ENCODE measurements at regions not wholly inside any gene's neighbourhood (a gene's known extent, or its start where the extent isn't known, plus 50 kb on each side); places are given as distances from the start of the nearest gene placed in this dataset.

- no peaks in the 10 kb centered on the region for H3K27me3 ChIP-seq (replicated peaks in 1 of 7)
- DNase-seq, result no peak
- H3K4me3 ChIP-seq, result no peak overlapping the region
- no peak overlapping the region for H3K27ac ChIP-seq
- H3K9me3 ChIP-seq, result peaks cover 0 to 4% (median 0%) of the 10 kb centered on the region in 8 donors
- H3K36me3 ChIP-seq, result no peaks in the 10 kb centered on the region
- WGBS, 5 donors, result 88 to 95% (median 91%) methylated on average over 5 of the region's 5 CpGs
- no peak for TF ChIP-seq CTCF (IDR thresholded peaks at IDR 0.05 in 8 of 11, conservative IDR thresholded peaks at IDR 0.05 in 3 of 11)
- TF ChIP-seq POLR2A (IDR thresholded peaks at IDR 0.05), result no peak
- TF ChIP-seq POLR2AphosphoS5 (IDR thresholded peaks at IDR 0.05), result no peak
- H3K4me1 ChIP-seq, result peaks cover 3 to 33% (median 20%) of the 10 kb centered on the region in 6 donors
- intact Hi-C loops (cut with DNase I; ENCODE audit: low total_unique reads), result no loop called here
Measured at GRCh38 chr10:4512196-4512595, 313.8 kb upstream of the AKR1E2 start.

GRCh38 chr10:4511509-4511908, 314.5 kb upstream of the AKR1E2 start:
- no peaks in the 10 kb centered on the region for H3K36me3 ChIP-seq
- no peaks in the 10 kb centered on the region for H3K9me3 ChIP-seq
- intact Hi-C loops (cut with DNase I; ENCODE audit: low total_unique reads), result no loop called here
- H3K4me1 ChIP-seq, result peaks cover 3 to 33% (median 20%) of the 10 kb centered on the region in 6 donors
- H3K27ac ChIP-seq, result no peak overlapping the region
- WGBS, 5 donors, result 70 to 85% (median 77%) methylated on average over 4 of the region's 4 CpGs
- no peak for DNase-seq
- H3K27me3 ChIP-seq (replicated peaks in 1 of 7), result no peaks in the 10 kb centered on the region
- TF ChIP-seq CTCF (IDR thresholded peaks at IDR 0.05 in 8 of 11, conservative IDR thresholded peaks at IDR 0.05 in 3 of 11), result no peak
- TF ChIP-seq POLR2AphosphoS5 (IDR thresholded peaks at IDR 0.05), result no peak
- TF ChIP-seq POLR2A (IDR thresholded peaks at IDR 0.05), result no peak
- no peak overlapping the region for H3K4me3 ChIP-seq

DNA sequence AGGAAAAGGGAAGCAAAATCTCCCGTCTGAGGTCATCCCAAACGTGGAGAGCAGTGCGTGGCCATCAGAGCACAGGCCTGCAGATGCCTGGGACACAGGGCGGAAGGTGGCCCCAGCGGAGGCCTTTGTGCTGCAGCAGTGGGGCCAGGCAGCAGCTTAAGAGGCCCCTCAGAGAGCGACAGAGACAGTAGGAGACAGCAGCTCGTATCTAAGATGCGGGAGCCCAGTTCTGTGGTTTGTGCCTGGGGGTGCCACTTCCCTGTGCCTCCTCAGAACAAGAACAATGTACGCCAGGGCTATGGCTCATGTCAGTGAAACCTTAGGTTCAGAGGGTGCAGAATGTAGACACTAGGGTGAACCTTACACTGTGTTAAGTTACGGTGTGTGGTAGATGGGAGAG, 316.6 kb upstream of the AKR1E2 start:
- no peak overlapping the region for H3K4me3 ChIP-seq
- 80 to 90% (median 85%) methylated on average over 8 to 10 of the region's 10 CpGs for WGBS, 5 donors
- TF ChIP-seq POLR2AphosphoS5 (IDR thresholded peaks at IDR 0.05) (no peak), POLR2A (IDR thresholded peaks at IDR 0.05) (no peak), CTCF (IDR thresholded peaks at IDR 0.05 in 8 of 11, conservative IDR thresholded peaks at IDR 0.05 in 3 of 11) (no peak)
- intact Hi-C loops (cut with DNase I; ENCODE audit: low total_unique reads), result no loop called here
- no peaks in the 10 kb centered on the region for H3K36me3 ChIP-seq
- peaks cover 3 to 15% (median 11%) of the 10 kb centered on the region in 6 donors for H3K4me1 ChIP-seq
- no peaks in the 10 kb centered on the region for H3K27me3 ChIP-seq (replicated peaks in 1 of 7)
- DNase-seq, result no peak
- no peaks in the 10 kb centered on the region for H3K9me3 ChIP-seq
- H3K27ac ChIP-seq, result no peak overlapping the region

DNA sequence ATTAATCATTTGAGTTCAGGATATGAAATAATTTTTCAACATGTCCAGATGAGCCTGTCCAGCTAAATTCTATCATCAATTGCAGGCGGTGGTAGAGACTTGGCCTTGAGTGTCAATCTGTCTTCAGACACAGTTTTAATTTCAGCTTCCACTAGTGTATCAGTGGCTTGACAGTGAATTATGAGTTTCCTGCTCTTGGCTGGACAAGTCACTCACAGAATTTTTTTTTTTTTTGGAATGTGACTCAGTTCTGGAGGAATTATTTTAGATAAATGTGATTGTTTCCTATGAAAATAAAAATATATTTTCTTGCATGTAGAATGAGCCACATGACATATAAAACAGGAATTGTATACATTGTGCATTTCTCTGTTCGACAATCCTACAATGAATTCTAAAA, 319.9 kb upstream of the AKR1E2 start:
- Histone ChIP-seq H3K27me3 (replicated peaks in 1 of 7) (no peaks in the 10 kb centered on the region), H3K36me3 (no peaks in the 10 kb centered on the region), H3K27ac (no peak overlapping the region), H3K4me3 (no peak overlapping the region), H3K9me3 (no peaks in the 10 kb centered on the region), H3K4me1 (no peaks in the 10 kb centered on the region)
- no peak for TF ChIP-seq POLR2A (IDR thresholded peaks at IDR 0.05)
- no peak for TF ChIP-seq CTCF (IDR thresholded peaks at IDR 0.05 in 8 of 11, conservative IDR thresholded peaks at IDR 0.05 in 3 of 11)
- TF ChIP-seq POLR2AphosphoS5 (IDR thresholded peaks at IDR 0.05), result no peak
- intact Hi-C loops (cut with DNase I; ENCODE audit: low total_unique reads), result no loop called here
- WGBS, 5 donors, result 82 to 89% (median 85%) methylated on average over 2 of the region's 2 CpGs
- no peak for DNase-seq
